ENCODE measurements at regions not wholly inside any gene's neighbourhood (a gene's known extent, or its start where the extent isn't known, plus 50 kb on each side); places are given as distances from the start of the nearest gene placed in this dataset.

- Histone ChIP-seq H3K9me3 (no peaks in the 10 kb centered on the region), H3K4me1 (no peaks in the 10 kb centered on the region), H3K36me3 (ENCODE audit: low read depth, missing control alignments) (no peaks in the 10 kb centered on the region), H3K4me3 (no peak overlapping the region), H3K27ac (no peak overlapping the region), H3K27me3 (no peaks in the 10 kb centered on the region)
- no peak for DNase-seq
- TF ChIP-seq CTCF (IDR thresholded peaks at IDR 0.05) (no peak), POLR2A (IDR thresholded peaks at IDR 0.05) (no peak)
- WGBS, 2 donors = 51 to 57% methylated on average over 5 of the region's 5 CpGs
- intact Hi-C loops (cut with DNase I; ENCODE audit: low total_unique reads) = no loop called here
Observed at GRCh38 chr7:51802718-51803117, 486.1 kb upstream of the COBL start.

GRCh38 chr7:51797371-51797770, 480.8 kb upstream of the COBL start:
- intact Hi-C loops (cut with DNase I; ENCODE audit: low total_unique reads) = no loop called here
- Histone ChIP-seq H3K9me3 (no peaks in the 10 kb centered on the region), H3K27ac (no peak overlapping the region), H3K4me1 (no peaks in the 10 kb centered on the region), H3K27me3 (no peaks in the 10 kb centered on the region), H3K36me3 (ENCODE audit: low read depth, missing control alignments) (no peaks in the 10 kb centered on the region), H3K4me3 (no peak overlapping the region)
- DNase-seq = no peak
- WGBS, 2 donors = 92 to 96% methylated on average over 1 of the region's 1 CpG
- TF ChIP-seq POLR2A (IDR thresholded peaks at IDR 0.05) (no peak), CTCF (IDR thresholded peaks at IDR 0.05) (no peak)

GRCh38 chr7:51792796-51793195, 476.2 kb upstream of the COBL start:
- 54 to 60% methylated on average over 1 of the region's 1 CpG for WGBS, 2 donors
- Histone ChIP-seq H3K27ac (no peak overlapping the region), H3K9me3 (no peaks in the 10 kb centered on the region), H3K4me1 (no peaks in the 10 kb centered on the region), H3K4me3 (no peak overlapping the region), H3K27me3 (no peaks in the 10 kb centered on the region), H3K36me3 (ENCODE audit: low read depth, missing control alignments) (no peaks in the 10 kb centered on the region)
- intact Hi-C loops (cut with DNase I; ENCODE audit: low total_unique reads) = no loop called here
- no peak for TF ChIP-seq CTCF (IDR thresholded peaks at IDR 0.05)
- no peak for TF ChIP-seq POLR2A (IDR thresholded peaks at IDR 0.05)
- no peak for DNase-seq

- no peaks in the 10 kb centered on the region for H3K9me3 ChIP-seq
- H3K4me1 ChIP-seq = no peaks in the 10 kb centered on the region
- TF ChIP-seq CTCF (IDR thresholded peaks at IDR 0.05) (no peak), POLR2A (IDR thresholded peaks at IDR 0.05) (no peak)
- no peak for DNase-seq
- no peak overlapping the region for H3K4me3 ChIP-seq
- no peak overlapping the region for H3K27ac ChIP-seq
- H3K27me3 ChIP-seq = no peaks in the 10 kb centered on the region
- no peaks in the 10 kb centered on the region for H3K36me3 ChIP-seq (ENCODE audit: low read depth, missing control alignments)
- intact Hi-C loops (cut with DNase I; ENCODE audit: low total_unique reads) = no loop called here
Observed at GRCh38 chr7:51789489-51789888, 472.9 kb upstream of the COBL start.

- intact Hi-C loops (cut with DNase I; ENCODE audit: low total_unique reads) = no loop called here
- no peaks in the 10 kb centered on the region for H3K9me3 ChIP-seq
- no peak overlapping the region for H3K4me3 ChIP-seq
- no peak for DNase-seq
- H3K27me3 ChIP-seq = no peaks in the 10 kb centered on the region
- H3K4me1 ChIP-seq = no peaks in the 10 kb centered on the region
- H3K27ac ChIP-seq = no peak overlapping the region
- TF ChIP-seq POLR2A (IDR thresholded peaks at IDR 0.05) = no peak
- no peak for TF ChIP-seq CTCF (IDR thresholded peaks at IDR 0.05)
- H3K36me3 ChIP-seq (ENCODE audit: low read depth, missing control alignments) = no peaks in the 10 kb centered on the region
- whole genome bisulfite sequencing, 2 donors = 87 to 89% methylated on average over 1 of the region's 1 CpG
Observed at GRCh38 chr7:51786284-51786683, 469.7 kb upstream of the COBL start.

Data from testis (tissue), 2 donors.